Keratinocyte (primary cell): ENCODE measurements at regions not wholly inside any gene's neighbourhood (a gene's known extent, or its start where the extent isn't known, plus 50 kb on each side); places are given as distances from the start of the nearest gene placed in this dataset.

Experiments used
- DNase-seq: peaks from one replicate; pipeline ENCODE4 v3.0.0-alpha.2; 2011; ENCODE audit warnings: low read depth, missing footprints, low spot score
- FAIRE-seq: peaks from 2 replicates; lab custom pipeline; 2011; peaks lifted over from hg19 to GRCh38; lab: Jason Lieb, UNC
- H2AFZ ChIP-seq: 2 replicates; pipeline ENCODE4 v1.6.0; 2012; ENCODE audit warnings: low read length, control low read depth, inconsistent platforms; ENCODE audit not compliant: control insufficient read depth
- H3K27ac ChIP-seq: 2 replicates; pipeline ENCODE4 v1.5.1; 2011; ENCODE audit warnings: low read length; ENCODE audit not compliant: control insufficient read depth, insufficient read depth
- H3K27me3 ChIP-seq: 3 replicates; pipeline ENCODE4 v1.6.0; 2011; ENCODE audit warnings: low read length; ENCODE audit not compliant: control insufficient read depth, insufficient read depth; ENCODE audit errors: extremely low read depth
- H3K36me3 ChIP-seq, 2 experiments: 2 replicates in 1 of 2; 3 replicates in 1 of 2; pipeline ENCODE4 v1.5.1; 2011; ENCODE audit warnings: low read length in 2 of 2, mild to moderate bottlenecking in 1 of 2; ENCODE audit not compliant: control insufficient read depth in 2 of 2, insufficient read depth in 2 of 2; ENCODE audit errors: extremely low read depth in 1 of 2
- H3K4me1 ChIP-seq: 3 replicates; pipeline ENCODE4 v1.5.1; 2011; ENCODE audit warnings: low read length; ENCODE audit not compliant: control insufficient read depth, insufficient read depth; ENCODE audit errors: extremely low read depth
- H3K4me2 ChIP-seq: 3 replicates; pipeline ENCODE4 v1.6.0; 2011; ENCODE audit warnings: low read depth, low read length; ENCODE audit not compliant: control insufficient read depth, insufficient read depth; ENCODE audit errors: extremely low read depth
- H3K4me3 ChIP-seq, 3 experiments: fragments of 200-600 bp in 1 of 3; sonication (generic) in 1 of 3; 2 replicates in 2 of 3; 3 replicates in 1 of 3; pipeline ENCODE4 v1.5.1; 2011 to 2016; ENCODE audit warnings: low read length in 3 of 3, mild to moderate bottlenecking in 3 of 3, control low read depth in 2 of 3, inconsistent platforms in 1 of 3, low read depth in 1 of 3, mixed read lengths in 1 of 3, mixed run types in 1 of 3, moderate library complexity in 1 of 3; ENCODE audit not compliant: control insufficient read depth in 2 of 3, insufficient read depth in 2 of 3; ENCODE audit errors: extremely low read depth in 1 of 3
- H3K79me2 ChIP-seq: 2 replicates; pipeline ENCODE4 v1.6.0; 2012; ENCODE audit warnings: low read length; ENCODE audit not compliant: control insufficient read depth, insufficient read depth
- H3K9ac ChIP-seq: 3 replicates; pipeline ENCODE4 v1.6.0; 2011; ENCODE audit warnings: low read length; ENCODE audit not compliant: control insufficient read depth, insufficient read depth; ENCODE audit errors: extremely low read depth
- H3K9me1 ChIP-seq: 3 replicates; pipeline ENCODE4 v1.6.0; 2011; ENCODE audit warnings: low read length; ENCODE audit not compliant: control insufficient read depth, insufficient read depth; ENCODE audit errors: extremely low read depth
- H3K9me3 ChIP-seq: 2 replicates; pipeline ENCODE4 v1.5.1; 2012; ENCODE audit warnings: low read depth, low read length; ENCODE audit not compliant: control insufficient read depth
- H4K20me1 ChIP-seq: 3 replicates; pipeline ENCODE4 v1.6.0; 2011; ENCODE audit warnings: low read length; ENCODE audit not compliant: control insufficient read depth, insufficient read depth; ENCODE audit errors: extremely low read depth
- EZH2 ChIP-seq: IDR thresholded peaks from one replicate; pipeline ENCODE4 v1.6.1; 2012; ENCODE audit warnings: inconsistent platforms, mild to moderate bottlenecking, low read length, moderate library complexity
- dilution Hi-C: fragments of 300-500 bp; cut with MboI; formaldehyde crosslinking; loops from one replicate; pipeline ENCODE4 v1.7.0; 2020; ENCODE audit warnings: low sequenced_read_pairs; ENCODE audit not compliant: extremely low pct_ligation_motif_present
- TF ChIP-seq, protein P1 (sequence below), 3 experiments: IDR thresholded peaks in 1 of 3; conservative IDR thresholded peaks in 1 of 3; optimal IDR thresholded peaks in 1 of 3; 2 replicates in 2 of 3; 3 replicates in 1 of 3; pipeline versions ENCODE3 to v1.5.1; 2011; ENCODE audit warnings: low read length in 3 of 3, mild to moderate bottlenecking in 3 of 3, moderate library complexity in 2 of 3, control low read depth in 1 of 3, inconsistent platforms in 1 of 3; ENCODE audit not compliant: insufficient read depth in 2 of 3; ENCODE audit errors: extremely low read depth in 1 of 3

DNA sequence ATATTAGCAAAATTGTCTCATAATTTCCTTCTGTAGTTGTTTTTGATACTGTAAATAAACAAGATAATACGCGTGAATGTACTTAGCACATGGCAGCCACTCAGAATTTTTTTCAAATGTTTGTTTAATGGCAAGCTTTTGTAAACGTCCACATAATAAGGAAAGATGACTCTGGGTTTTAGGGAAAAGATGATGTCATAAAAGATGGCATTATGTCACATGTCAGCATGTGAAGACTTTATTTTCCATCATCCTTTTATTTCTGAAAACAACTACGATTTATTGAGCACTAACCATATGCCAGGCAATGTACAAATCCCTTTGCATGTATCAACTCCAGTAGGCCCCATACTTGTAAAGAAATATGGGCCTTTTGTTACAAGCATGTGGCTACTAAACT is 139.9 kb downstream of the C11orf91 start:
- H3K4me1 ChIP-seq = peaks cover 16% of the 10 kb centered on the region
- no peaks in the 10 kb centered on the region for H4K20me1 ChIP-seq
- no peak overlapping the region for H3K9ac ChIP-seq
- DNase-seq (no peak), FAIRE-seq (no peak)
- dilution Hi-C loops = no loop called here
- H3K4me2 ChIP-seq = no peak overlapping the region
- no peaks in the 10 kb centered on the region for H3K9me1 ChIP-seq
- no peaks in the 10 kb centered on the region for H3K27me3 ChIP-seq
- no peak overlapping the region for H3K27ac ChIP-seq
- H3K4me3 ChIP-seq = no peak overlapping the region
- H3K9me3 ChIP-seq = no peaks in the 10 kb centered on the region
- no peaks in the 10 kb centered on the region for H3K79me2 ChIP-seq
- H3K36me3 ChIP-seq = no peaks in the 10 kb centered on the region
- no peak overlapping the region for H2AFZ ChIP-seq
- TF ChIP-seq EZH2 = no peak
- TF ChIP-seq, protein P1, sequence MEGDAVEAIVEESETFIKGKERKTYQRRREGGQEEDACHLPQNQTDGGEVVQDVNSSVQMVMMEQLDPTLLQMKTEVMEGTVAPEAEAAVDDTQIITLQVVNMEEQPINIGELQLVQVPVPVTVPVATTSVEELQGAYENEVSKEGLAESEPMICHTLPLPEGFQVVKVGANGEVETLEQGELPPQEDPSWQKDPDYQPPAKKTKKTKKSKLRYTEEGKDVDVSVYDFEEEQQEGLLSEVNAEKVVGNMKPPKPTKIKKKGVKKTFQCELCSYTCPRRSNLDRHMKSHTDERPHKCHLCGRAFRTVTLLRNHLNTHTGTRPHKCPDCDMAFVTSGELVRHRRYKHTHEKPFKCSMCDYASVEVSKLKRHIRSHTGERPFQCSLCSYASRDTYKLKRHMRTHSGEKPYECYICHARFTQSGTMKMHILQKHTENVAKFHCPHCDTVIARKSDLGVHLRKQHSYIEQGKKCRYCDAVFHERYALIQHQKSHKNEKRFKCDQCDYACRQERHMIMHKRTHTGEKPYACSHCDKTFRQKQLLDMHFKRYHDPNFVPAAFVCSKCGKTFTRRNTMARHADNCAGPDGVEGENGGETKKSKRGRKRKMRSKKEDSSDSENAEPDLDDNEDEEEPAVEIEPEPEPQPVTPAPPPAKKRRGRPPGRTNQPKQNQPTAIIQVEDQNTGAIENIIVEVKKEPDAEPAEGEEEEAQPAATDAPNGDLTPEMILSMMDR (optimal IDR thresholded peaks at IDR 0.05 in 1 of 3, IDR thresholded peaks at IDR 0.05 in 1 of 3, conservative IDR thresholded peaks at IDR 0.05 in 1 of 3; ENCODE audit: extremely low read depth in 1 of 3, insufficient read depth in 2 of 3, low read length in 3 of 3) = no peak

DNA sequence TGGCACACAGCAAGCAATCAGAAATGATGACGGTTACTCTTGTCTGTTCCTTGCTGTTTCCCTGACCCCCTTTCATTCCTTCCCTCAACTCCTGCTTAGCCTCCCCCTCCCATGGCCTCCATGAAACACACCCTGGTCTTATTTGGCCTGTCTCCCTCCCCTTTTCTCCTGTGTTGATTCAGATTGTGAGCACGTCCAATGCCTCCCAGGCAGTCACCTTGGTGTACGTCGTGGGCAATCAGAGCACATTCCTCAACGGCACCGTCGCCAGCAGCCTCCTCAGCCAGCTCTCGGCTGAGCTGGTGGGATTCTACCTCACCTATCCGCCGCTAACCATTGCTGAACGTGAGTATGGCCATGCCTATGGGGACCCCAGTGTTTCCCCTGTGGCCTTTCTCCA is 141.1 kb downstream of the C11orf91 start:
- Histone ChIP-seq H4K20me1 (no peaks in the 10 kb centered on the region), H3K9me3 (no peaks in the 10 kb centered on the region), H3K4me2 (no peak overlapping the region), H3K4me1 (peaks cover 16% of the 10 kb centered on the region), H3K9me1 (no peaks in the 10 kb centered on the region), H3K4me3 (no peak overlapping the region), H3K27ac (no peak overlapping the region), H3K27me3 (no peaks in the 10 kb centered on the region), H3K36me3 (no peaks in the 10 kb centered on the region), H2AFZ (no peak overlapping the region), H3K79me2 (no peaks in the 10 kb centered on the region), H3K9ac (no peak overlapping the region)
- no peak for TF ChIP-seq EZH2
- TF ChIP-seq, protein P1 (optimal IDR thresholded peaks at IDR 0.05 in 1 of 3, IDR thresholded peaks at IDR 0.05 in 1 of 3, conservative IDR thresholded peaks at IDR 0.05 in 1 of 3; ENCODE audit: extremely low read depth in 1 of 3, insufficient read depth in 2 of 3, low read length in 3 of 3) = no peak
- dilution Hi-C loops = no loop called here
- no peak for FAIRE-seq
- DNase-seq = no peak
